Lung microvascular endothelial cell (primary cell): ENCODE measurements at regions not wholly inside any gene's neighbourhood (a gene's known extent, or its start where the extent isn't known, plus 50 kb on each side); places are given as distances from the start of the nearest gene placed in this dataset.

Experiments
- DNase-seq, 2 donors: peaks; one replicate each; pipeline versions ENCODE4 v3.0.0 to v3.0.0-alpha.2; 2010; ENCODE audit warnings: low read depth in 2 of 2

DNA sequence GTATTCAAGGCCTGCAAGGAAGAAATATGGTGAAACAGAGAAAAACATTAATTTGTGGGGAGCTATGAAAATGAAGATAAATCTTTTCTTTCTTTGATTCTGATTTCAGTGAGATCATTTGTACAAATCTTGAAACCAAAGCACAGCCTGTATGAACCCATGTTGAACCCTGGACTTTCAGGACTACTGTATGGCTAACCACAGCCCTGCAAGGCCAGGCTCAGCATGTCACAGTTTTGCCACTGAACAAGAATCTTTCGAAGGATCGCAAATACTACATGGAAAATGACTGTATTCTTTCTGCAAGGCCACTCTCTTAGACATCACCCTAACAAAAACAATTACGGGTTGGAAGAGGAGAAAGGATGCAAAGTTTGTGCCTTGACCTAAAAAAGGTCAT is 161.7 kb upstream of the MAF start:
- DNase-seq, result no peak

DNA sequence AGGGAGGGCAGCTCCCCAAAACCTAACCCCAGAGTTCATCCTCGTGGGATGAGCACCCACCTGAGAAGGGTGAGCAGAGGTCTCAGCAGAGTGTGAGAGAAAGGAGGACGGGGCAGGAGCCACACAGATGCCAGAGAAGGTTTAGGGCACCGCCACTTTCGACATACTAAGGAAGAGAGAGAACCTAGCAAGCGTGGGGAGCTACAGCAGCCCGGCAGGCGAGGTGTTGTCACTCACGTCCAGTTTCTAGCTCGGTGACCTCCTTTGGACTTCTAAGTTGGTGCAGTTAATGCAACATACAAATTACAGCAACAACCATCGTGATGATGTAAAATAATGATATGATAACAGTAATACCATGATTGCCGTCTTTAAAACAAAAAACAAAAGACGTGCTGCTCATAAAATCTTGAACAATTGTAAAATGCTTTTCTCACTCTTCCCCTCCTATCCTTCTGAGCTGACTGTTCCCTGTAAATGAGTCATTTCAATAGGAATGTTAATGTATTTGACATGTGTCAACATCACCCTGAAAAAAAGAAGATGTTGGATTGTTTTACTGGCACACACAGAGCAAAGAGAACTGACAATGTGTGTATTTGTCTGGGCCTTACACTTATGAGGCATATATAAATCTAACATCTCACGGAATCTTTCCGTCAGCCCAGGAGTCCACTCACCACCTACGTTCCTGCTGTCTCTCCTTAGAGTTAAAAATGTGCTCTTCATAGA is 158.2 kb upstream of the MAF start:
- DNase-seq, result no peak

DNA sequence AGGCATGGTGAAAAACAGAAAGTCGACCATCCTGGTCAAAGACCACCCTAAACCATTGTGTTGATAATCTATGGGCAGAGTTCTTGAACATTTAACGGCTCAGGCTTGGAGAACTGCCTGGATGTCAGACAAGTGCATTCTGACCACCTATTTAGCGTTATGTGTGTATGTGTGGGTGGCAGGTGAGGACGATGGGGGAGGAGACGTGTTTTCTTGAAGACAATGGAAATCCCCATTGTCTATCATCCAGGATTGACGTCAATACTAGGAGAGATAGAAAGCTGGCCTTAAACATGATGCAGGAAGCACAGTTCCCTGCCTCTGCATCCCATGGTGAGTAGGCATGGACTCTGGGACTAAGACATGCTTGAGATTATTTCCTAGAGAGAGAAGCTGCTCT is 157.4 kb upstream of the MAF start:
- DNase-seq, result no peak

DNA sequence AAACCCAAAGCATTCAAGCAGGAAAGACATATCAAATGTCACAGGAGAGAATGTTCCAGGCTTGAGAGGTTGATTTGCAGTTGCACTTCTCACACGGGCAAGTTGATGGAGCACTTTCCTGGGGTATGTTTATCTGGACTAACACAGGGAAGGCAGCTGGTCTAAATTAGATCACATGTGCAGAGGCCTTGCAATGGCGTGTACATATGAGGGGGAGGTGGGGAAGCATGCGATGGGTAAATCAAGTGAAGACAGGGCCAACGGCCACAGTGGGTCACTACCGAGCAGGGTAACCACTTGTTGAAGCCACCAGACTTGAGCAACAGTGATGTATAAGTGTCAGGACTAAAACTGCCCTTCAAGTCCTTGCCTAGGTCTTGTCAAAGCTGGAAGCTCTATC is 156.6 kb upstream of the MAF start:
- DNase-seq, result no peak

DNA sequence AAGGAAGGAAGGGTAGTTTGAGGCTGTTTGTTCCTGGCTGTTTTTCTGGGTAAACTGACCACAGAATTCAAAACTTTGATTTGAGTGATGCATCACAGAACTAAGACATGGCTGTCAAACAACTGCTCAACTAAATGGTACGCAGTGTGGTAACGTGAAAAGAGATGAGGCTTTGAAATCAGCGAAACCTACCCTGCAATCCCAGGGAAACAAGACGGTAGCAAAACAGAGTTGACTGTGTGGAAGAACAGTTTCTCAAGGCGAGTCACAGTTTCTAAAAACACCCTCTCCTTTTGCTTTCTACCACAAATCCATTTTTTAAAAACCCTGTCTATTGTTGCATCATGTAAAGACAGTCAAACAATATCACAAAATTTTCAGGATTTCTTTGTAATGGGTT is 156.0 kb upstream of the MAF start:
- no peak for DNase-seq

DNA sequence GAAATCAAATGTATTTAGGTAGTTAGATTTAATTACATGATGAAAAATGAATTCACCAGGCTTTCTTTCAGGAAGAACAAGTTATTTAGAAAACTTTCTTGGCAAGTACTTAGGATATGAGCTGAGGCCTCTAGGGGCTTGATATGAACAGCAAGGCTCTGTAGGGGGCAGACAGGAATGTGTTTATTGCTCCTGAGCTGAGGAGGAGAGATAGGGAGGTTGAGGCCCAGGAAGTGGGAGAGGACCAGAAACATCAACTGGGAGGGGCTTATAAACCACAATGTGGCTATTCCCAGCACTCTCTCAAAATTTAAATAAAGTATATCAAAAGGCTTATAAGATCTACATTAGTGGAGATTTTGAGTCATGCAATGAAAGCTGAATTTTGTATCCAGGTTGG is 154.0 kb upstream of the MAF start:
- no peak for DNase-seq

DNA sequence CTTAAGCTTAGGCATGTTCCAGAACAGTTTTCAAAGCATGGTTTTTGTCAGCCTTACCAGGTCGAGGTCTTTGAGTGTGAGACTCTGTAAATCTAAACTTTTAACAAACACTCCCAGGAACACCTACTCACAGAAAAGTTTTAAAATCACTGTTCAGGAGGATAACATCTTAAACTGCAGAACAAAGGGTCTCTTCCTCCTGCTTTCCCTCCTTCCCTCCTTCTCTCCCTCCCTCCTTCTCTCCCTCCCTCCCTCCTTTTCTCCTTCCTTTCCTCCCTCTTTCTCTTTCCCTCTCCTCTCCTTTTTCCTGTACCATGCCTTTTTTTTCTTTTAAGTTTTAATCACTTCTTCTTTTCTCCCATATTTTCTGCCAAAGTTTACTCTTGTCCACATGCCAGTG is 153.5 kb upstream of the MAF start:
- DNase-seq, result no peak

DNA sequence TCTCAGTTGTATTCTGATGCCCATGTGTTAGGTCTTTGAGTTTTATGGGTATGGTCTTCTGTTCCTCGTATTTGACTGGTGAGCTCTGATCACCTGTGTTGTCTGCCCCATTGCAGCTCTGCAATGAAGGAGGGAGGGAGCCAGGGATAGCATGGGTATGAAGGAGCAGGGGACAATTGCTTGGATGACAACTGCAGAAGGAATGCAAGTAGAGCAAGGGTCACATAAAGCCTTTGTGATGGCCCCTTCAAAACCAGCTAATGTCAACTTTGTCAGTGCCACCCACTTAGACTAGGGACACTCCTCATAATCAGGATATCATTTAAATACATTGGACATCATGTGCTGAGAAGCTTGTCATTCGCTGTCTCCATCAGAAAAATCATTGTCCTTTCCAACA is 152.7 kb upstream of the MAF start:
- no peak for DNase-seq

DNA sequence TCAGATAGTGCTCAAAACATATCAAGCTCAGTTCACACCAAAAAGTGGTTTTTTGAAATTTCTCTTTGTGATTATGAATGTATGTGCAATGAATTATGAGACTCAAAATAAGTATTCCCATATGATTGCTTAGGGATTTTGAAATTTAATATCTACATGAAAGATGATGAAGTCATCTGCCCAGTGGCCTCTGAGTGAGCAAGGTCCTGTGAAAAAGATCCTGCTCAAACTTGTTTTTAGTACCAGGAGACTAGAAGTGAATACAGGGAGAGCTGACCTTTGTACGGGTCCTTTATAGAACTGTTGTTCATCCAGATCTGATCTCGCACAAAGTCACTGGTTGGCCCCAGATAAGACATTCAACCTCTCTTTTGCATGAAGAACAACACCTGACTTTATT is 151.9 kb upstream of the MAF start:
- no peak for DNase-seq

DNA sequence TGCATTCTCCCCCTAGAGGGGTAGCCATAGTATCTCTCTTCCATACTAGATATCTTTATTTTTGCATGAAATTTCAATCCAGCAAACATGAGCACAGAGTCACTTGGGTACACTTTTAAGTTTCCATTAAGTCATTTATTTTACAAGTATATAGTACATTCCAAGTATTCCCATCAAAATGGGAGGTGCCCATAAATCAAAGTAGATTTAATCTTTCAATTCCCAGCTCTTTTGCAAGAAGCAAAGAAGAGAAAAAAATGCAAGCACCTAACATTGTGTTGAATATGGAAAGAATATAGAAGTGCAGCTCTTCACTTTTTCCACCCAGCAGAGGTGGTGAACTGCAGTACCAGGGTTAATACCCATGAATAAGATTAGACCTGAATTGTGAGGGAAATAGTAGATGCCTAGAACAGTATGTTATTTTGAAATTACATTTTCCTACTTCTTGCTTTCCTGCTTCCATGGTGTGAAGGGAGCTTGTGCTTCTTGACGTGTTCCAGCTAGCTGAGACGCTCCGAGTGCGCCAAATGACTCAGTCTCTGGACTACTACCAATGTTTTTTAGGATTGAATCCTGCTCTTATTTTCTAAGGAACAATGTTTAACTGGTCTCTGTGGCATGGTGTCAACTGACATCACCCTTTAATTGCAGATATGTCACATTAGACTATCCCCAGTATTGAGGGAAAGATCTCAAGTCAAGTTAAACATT is 151.1 kb upstream of the MAF start:
- no peak for DNase-seq

DNA sequence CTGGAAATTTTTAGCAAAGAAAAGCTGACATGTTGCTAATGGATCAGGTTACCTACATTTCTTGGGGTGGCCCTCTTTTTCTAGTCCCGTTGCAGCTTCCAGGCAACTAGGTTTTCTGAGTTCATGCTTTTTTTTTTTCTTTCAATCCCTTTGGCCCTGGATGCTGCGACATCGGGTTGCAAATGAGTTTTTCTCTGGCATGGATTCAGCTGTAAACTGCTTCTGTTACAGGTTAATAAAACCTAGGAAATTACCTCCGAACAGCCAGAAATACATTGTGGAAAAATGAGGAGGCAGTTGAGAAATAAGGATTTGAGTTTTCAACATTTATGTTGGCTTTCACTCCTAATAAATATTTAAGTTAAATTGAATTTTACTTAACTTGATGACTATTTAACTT is 149.8 kb upstream of the MAF start:
- no peak for DNase-seq

DNA sequence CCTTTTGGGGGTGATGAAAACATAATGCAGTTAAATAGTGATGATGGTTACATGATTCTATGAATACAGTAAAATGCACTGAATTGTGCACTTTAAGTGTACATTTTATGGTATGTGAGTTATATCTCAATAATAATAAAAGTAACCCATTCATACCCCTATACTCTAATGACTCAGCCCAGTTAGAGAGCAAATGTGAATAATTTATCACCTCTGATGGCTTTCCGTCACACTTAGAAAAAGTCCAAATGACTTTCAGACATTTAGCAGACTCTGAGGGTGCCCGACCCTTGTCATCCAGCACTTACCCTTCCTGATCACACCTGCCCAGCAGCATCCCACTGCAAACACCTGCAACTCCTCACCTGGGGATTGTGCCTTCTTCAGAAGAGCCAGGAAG is 148.1 kb upstream of the MAF start:
- DNase-seq, result no peak

DNA sequence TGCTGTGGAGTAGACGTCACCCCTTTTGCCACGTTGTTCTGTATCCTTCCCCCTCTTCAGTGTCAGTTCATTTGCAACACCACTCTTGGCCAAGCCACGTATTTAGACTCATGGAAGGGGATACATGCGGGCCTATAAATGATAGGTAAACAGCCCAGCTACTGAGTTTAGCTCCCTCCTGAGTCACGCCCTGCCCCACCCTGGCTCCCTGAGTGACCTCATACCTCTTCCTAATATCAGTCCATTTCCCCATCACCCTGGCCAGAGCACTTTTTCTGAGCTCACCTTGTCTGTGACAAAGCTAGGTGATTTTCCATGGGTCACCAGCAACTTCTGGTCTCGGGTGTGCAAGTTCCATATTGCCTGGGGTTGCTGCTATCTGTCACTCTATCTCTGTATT is 147.2 kb upstream of the MAF start:
- DNase-seq, result no peak

DNA sequence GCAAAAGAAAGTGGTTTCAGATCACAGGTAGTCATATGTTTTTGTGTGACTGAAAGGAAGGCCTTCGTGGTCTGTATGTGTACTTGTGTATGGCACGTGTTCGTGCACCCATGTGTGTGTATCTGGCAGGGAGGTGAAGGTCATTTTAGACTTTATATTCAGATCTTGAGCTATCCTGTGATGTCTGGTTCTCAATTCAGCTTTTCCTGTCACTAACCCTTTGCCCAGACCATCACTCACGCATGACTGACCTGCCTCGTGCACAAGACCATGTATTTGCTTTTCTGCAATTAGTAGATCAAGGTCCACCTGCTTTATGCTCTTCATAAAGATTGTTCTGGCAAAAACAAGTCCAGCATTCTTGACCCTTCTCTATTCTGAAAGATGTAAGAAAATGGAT is 139.7 kb upstream of the MAF start:
- DNase-seq, result no peak

DNA sequence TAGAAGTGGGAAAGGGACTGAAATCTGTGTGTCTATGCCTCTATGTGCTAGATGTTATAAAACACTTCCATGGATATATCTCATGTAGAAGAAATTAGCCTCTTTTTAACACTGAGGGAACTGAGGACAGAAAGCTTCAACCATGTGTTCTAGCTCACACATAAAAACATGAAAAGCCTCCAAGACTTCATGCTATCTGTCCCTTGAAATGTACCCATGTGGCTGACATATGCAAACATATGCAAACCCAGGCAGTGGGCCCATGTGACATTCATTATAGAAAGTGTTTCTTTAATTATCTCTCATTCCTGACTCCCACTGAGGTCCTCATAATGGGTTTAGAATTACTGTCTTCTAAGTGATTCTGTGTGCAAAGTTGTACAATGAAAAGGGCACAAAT is 134.7 kb upstream of the MAF start:
- DNase-seq, result no peak

DNA sequence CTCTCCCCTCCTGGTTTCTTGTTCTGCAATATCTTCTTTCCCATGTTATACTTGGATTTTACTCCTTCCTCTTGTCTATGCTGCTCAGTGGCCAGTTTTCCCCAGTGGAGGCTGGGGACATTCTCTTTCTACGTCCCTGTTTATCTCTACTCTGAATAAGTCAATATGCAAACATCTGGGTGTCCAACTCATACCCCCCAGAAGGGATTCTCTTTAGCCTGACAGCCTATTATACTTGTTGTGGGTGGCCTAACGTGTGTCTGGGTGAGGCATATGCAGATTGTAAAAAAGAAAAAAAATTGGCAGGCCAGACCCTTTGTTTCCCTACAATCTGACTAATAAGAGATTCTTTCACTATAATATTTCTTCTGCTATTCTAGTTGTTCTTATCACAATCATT is 134.2 kb upstream of the MAF start:
- no peak for DNase-seq

DNA sequence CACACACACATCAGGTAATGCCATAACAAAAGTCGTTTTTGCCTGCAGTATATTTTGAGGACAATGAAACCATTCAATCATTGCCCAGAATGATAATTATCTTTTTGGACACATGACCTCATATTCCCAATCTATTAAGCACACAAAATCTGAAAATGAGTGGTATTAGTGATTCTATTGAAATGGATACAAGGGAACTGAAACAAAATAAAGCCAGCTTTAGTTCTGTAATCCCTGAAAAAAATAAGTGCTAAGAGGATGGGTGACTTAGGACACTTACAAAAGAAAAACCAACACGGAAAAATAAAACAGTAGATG is 128.3 kb upstream of the MAF start:
- DNase-seq, result no peak

DNA sequence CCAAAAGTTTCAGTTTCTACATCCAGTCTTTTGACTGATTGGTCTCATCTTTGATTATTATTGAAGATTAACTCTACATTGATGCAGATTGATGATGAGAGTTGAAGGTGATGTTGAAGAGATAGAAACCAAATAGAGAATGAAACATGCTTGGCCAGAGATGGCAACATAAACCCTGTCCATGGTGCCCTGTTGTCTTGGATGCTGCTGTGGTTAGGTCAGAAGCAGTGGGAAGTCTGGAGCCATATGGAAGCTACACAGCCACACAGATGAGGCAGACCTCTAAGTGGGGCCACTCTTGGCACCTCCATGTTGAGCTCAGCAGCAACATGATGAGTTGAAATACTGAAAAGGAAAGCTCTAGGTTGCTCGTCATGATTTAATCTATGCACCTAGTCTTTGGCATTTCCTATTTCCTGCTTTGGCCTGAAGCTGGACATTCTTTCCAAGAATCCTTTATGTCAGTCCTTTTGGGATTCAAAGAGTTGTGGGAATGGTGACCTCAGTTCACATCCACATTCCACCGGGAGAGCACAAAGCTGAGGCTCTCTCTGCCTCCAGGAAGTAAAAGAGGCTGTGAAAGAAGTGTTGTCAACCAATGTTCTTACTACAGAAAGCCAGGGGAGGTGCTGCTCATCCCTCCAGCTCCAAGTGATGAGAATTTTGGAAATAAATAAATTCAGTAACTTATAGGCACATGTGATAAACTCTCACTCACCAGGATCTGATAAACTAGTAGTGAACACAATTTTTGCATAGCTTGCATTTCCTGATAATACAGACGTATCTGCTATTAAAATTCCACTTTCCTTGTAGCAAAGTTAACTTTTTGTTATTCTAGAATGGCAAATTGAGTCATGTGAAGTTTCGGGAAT is 127.7 kb upstream of the MAF start:
- peak in 1 of 2 donors; percentile 18 for DNase-seq

DNA sequence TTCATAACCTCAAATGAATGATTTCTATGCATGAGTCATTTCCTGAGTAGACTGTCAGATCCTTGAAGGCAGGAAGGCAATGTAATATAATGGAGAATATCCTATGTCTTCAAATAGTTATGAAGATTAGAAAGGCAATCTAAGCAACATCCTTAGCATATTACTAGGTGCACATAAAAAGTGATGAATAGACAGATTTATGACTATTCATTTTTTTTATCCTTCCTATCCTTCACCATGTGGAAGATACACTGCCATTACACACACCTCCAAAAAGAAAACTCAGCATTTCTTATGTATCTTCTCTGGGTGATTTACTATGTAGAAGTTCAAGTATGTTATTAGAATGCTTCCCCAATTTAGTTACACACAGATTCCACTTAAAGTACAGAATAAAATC is 126.4 kb upstream of the MAF start:
- DNase-seq, result no peak

DNA sequence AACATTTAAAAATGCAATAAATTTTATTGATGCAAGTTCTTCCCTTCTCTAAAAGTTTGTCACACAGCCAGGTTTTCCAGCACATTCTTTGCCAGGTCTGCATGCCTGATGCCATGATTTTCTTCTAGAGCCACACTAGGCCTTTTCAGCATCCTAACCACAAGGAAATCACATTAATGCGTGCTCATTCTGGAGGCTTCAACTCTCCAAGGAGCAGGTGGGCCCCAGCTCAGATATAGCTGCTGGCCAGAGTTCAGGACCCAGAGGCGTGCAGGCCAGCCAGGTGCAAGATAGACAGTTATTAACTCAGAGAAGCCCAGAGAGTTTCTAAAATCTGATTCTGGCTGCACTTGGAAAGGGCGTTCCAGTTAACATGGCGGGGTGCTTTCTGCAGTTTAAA is 124.5 kb upstream of the MAF start:
- no peak for DNase-seq

DNA sequence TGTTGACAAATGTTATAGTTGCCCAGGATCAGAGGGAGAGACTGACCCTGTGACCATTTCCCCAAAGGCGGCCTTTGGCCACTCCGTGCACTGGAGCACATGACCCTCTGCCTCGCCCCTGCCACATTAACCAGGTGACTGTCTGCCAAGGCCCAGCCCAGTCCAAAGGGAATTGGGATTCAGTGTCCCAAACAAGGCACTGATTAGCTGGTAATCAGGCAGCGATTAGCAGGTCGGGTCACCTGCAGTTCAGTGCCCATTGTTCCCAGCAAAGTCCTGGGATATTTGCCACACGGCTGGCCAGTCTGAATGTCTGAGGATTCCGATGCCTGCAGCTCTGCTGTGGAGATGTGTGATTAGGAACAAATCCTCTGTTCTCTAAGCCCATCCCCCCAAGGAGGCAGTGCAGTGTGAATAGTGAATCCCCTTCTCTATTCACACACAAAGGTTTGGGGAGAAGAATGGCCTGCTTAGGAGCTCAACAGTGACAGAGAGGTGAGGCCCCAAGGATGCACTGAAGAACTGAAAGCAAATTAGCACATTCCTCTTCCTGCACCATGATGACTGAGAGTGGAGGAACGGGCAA is 123.1 kb upstream of the MAF start:
- DNase-seq, result no peak

DNA sequence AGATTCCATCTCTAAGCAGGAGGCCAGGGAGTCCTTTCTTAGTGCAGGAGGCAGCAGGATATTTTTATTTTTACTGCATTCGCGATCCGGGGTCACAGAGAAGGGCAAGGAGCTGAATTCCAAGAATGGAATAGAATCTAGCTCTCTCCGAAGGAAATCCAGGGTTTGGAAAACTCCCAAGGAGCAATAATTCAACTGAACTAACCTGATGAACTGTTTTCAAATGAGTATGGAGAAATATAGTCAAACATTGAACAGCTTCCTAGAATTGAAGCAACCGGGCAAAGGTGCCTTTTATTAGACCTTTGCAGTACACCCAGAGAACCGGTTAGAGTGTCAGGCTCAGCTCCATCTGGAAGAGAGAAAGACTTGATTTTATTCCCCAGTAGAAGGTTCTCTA is 120.7 kb upstream of the MAF start:
- no peak for DNase-seq
